Psoas muscle (tissue), 7 donors: ENCODE measurements at regions not wholly inside any gene's neighbourhood (a gene's known extent, or its start where the extent isn't known, plus 50 kb on each side); places are given as distances from the start of the nearest gene placed in this dataset.
A peak's percentile ranks its signal among the peaks of the same experiment; 100 is the strongest.

Source experiments
- ATAC-seq, 4 donors: fragments of 200-7000 bp; cut with Tn5 transposase; one replicate each; pipeline ENCODE4 v1.9.1; 2020; ENCODE audit warnings: moderate library complexity in 3 of 4, mild to moderate bottlenecking in 2 of 4
- DNase-seq, 2 donors: peaks; one replicate each; pipeline ENCODE4 v3.0.0-alpha.2; 2020
- H3K27ac ChIP-seq: fragments of 200-600 bp; one replicate; pipeline ENCODE4 v1.8.0; 2022
- H3K27me3 ChIP-seq, 3 donors: fragments of 200-600 bp in 1 of 3; one replicate each; pipeline versions ENCODE4 v1.6.1 to v1.8.0; 2013 to 2022; ENCODE audit warnings: low read length in 2 of 3, mild to moderate bottlenecking in 2 of 3, moderate library complexity in 1 of 3; ENCODE audit not compliant: insufficient read depth in 3 of 3
- H3K36me3 ChIP-seq, 2 donors: fragments of 200-600 bp in 1 of 2; one replicate each; pipeline versions ENCODE4 v1.6.1 to v1.8.0; 2013 to 2022; ENCODE audit warnings: low read depth in 1 of 2, mild to moderate bottlenecking in 1 of 2, moderate library complexity in 1 of 2; ENCODE audit not compliant: insufficient read depth in 1 of 2
- H3K4me1 ChIP-seq: fragments of 200-600 bp; one replicate; pipeline ENCODE4 v1.8.0; 2022
- H3K4me3 ChIP-seq: fragments of 200-600 bp; one replicate; pipeline ENCODE4 v1.8.0; 2022; ENCODE audit warnings: mild to moderate bottlenecking
- H3K9me3 ChIP-seq: fragments of 200-600 bp; one replicate; pipeline ENCODE4 v1.8.0; 2022
- CTCF ChIP-seq: fragments of 200-600 bp; IDR thresholded peaks from one replicate; pipeline ENCODE4 v1.8.0; 2022; ENCODE audit warnings: antibody characterized with exemption
- WGBS, 3 donors: extraction: QIAGEN DNeasy Blood & Tissue Kit; methylation state at CpG; one replicate each; pipeline versions ENCODE4 v1.1.6 to v1.1.7; 2013; 5-methylcytosine and 5-hydroxymethylcytosine counted together
- intact Hi-C, 2 donors: fragments of 100-400 bp; cut with DNase I; formaldehyde crosslinking; loops; one replicate each; pipeline versions ENCODE4 v1.11.0 to v1.14.2; 2022
- donor health status: healthy with polysubstance abuse.
- donor health status: DM: no; HTN: no; CAD: no; lungs with moderate emphysema.
- donor health status: Bipolar disorder and iron deficiency.
- donor health status: healthy.
- donor health status: DM: yes; HTN: yes; CAD: no.
- donor health status: DM: no; HTN: no; CAD: no.
- donor health status: DM: yes; HTN: yes; CAD: no.

DNA sequence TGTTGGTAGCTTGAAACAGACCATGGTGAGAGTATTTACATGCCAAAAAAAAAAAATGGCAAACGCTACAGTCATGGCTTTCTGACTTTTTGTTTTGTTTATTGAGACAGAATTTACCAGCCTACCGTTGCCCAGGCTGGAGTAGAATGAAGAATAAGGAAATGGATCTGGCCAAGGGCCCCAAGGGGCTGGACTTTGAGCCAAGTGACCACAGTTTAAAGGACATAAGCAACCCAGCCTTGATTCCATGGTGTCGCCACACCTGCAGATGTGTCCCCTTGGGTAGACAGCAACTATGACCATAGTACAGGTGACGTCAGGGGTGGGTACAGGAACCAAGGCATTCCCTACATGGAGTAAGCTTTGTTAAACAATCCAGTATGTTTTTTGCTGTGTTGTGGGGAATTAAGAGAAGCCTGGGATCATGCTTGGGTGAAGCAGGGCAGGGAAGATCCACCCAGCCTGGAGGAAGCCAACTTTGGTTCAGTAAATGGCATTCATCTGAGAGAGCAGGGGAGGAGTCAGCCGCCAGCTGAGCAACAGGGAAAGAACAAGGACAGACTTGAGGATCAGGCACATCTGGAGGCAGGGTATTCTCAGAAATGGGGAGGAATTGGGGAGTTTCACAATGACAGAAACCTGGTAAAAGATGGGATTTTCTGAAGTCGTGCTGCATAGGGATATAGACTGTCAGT is 110.3 kb upstream of the SH3BP4 start:
- TF ChIP-seq CTCF, result no peak
- intact Hi-C loops, result no loop called here
- 48 to 60% (median 59%) methylated on average over 6 of the region's 6 CpGs for WGBS, 3 donors

GRCh38 chr2:234840336-234840735 is 111.5 kb upstream of the SH3BP4 start:
- 17 to 24% (median 19%) methylated on average over 5 of the region's 5 CpGs for WGBS, 3 donors
- TF ChIP-seq CTCF, result no peak
- H3K9me3 ChIP-seq, result no peaks in the 10 kb centered on the region
- H3K4me3 ChIP-seq, result no peak overlapping the region
- DNase-seq, result peak in 1 of 2 donors; percentile 36
- ATAC-seq, result peak in 3 of 4 donors; percentile 43 to 71 (median 49)
- no peaks in the 10 kb centered on the region for H3K36me3 ChIP-seq
- H3K27me3 ChIP-seq, result peaks cover 0 to 4% (median 0%) of the 10 kb centered on the region in 3 donors
- H3K27ac ChIP-seq, result no peak overlapping the region
- intact Hi-C loops, result no loop called here
- peaks cover 4% of the 10 kb centered on the region for H3K4me1 ChIP-seq

More for the DNA sequence above, 110.3 kb upstream of the SH3BP4 start:
- Histone ChIP-seq H3K27ac (no peak overlapping the region), H3K36me3 (no peaks in the 10 kb centered on the region), H3K4me3 (no peak overlapping the region), H3K27me3 (peaks cover 0 to 4% (median 0%) of the 10 kb centered on the region in 3 donors), H3K9me3 (no peaks in the 10 kb centered on the region), H3K4me1 (peaks cover 4% of the 10 kb centered on the region)
- ATAC-seq (no peak), DNase-seq (no peak)

- no peak for TF ChIP-seq CTCF
- Histone ChIP-seq H3K4me1 (peaks cover 4% of the 10 kb centered on the region), H3K9me3 (no peaks in the 10 kb centered on the region), H3K27me3 (peaks cover 0 to 4% (median 0%) of the 10 kb centered on the region in 3 donors), H3K36me3 (no peaks in the 10 kb centered on the region), H3K4me3 (no peak overlapping the region), H3K27ac (no peak overlapping the region)
- intact Hi-C loops, result no loop called here
- ATAC-seq (no peak), DNase-seq (no peak)
- WGBS, 3 donors, result 52 to 78% (median 58%) methylated on average over 4 of the region's 4 CpGs
Measured at GRCh38 chr2:234839285-234839684, 112.5 kb upstream of the SH3BP4 start.

DNA sequence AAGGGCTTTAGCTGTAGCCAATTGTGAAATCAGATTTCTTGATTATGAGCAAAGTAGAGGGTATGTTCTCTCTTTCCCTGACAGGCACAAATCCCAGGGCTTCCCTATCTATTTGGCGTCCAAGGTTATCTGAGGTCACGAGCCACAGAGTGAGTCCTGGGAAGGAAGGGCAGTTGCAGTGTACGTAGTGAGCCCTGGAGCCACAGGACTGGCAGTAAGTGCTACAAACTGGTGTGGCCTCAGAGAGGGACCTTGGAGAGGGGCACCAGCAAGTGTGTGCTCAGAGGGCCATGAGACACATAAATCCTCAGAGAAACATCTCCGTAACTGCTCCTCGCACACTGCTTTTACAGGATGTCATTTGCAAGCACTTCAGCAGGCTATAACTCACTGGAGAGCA is 115.5 kb upstream of the SH3BP4 start:
- Histone ChIP-seq H3K9me3 (no peaks in the 10 kb centered on the region), H3K4me1 (peaks cover 4% of the 10 kb centered on the region), H3K27ac (no peak overlapping the region), H3K36me3 (no peaks in the 10 kb centered on the region), H3K4me3 (no peak overlapping the region), H3K27me3 (peaks cover 0 to 4% (median 0%) of the 10 kb centered on the region in 3 donors)
- WGBS, 3 donors, result 60 to 72% (median 64%) methylated on average over 5 of the region's 5 CpGs
- intact Hi-C loops, result no loop called here
- ATAC-seq (no peak), DNase-seq (no peak)
- TF ChIP-seq CTCF, result no peak

DNA sequence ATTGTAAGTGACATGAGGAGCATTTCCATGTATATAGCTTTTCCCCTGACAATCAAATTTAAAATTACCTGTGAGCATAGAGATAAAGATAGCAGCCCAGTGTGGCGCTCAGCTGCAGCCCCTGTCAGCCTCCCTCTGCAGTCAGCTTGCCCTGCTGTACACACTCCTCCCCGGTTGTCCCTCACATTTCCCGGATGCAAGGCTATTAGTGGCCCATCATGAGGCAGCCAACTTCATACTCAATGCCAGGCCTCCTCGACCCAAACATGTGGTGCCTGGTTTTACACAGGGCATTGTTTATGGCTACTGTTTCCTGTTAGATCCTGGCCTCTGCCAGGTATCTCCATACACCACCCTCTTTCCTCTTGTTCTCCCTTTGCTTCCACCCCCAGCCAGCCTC is 116.1 kb upstream of the SH3BP4 start:
- Histone ChIP-seq H3K36me3 (no peaks in the 10 kb centered on the region), H3K9me3 (no peaks in the 10 kb centered on the region), H3K27me3 (peaks cover 0 to 4% (median 0%) of the 10 kb centered on the region in 3 donors), H3K4me3 (no peak overlapping the region), H3K4me1 (peaks cover 4% of the 10 kb centered on the region), H3K27ac (no peak overlapping the region)
- peak in 1 of 4 donors; percentile 65 for ATAC-seq
- no peak for TF ChIP-seq CTCF
- DNase-seq, result no peak
- intact Hi-C loops, result no loop called here
- 40 to 61% (median 51%) methylated on average over 4 of the region's 4 CpGs for WGBS, 3 donors
